Nephron progenitor cell (in vitro differentiated cells): ENCODE measurements at regions not wholly inside any gene's neighbourhood (a gene's known extent, or its start where the extent isn't known, plus 50 kb on each side); places are given as distances from the start of the nearest gene placed in this dataset.
"Not testable (repeated sequence)": the region's sequence is repeated elsewhere in the genome, so short reads cannot be mapped to it uniquely, and the experiment has no call there.

Experiments
- DNase-seq: peaks from one replicate; pipeline ENCODE4 v3.0.0; 2021
- H3K27ac Mint-ChIP-seq: 2 replicates; pipeline ENCODE4 v1.8.0; 2021; ENCODE audit warnings: mild to moderate bottlenecking, moderate library complexity, mixed read lengths
- H3K27me3 Mint-ChIP-seq: 2 replicates; pipeline ENCODE4 v1.8.0; 2021; ENCODE audit warnings: mild to moderate bottlenecking, low read depth, mixed read lengths; ENCODE audit not compliant: poor library complexity
- H3K36me3 Mint-ChIP-seq: 2 replicates; pipeline ENCODE4 v1.8.0; 2021; ENCODE audit warnings: low read depth, mixed read lengths
- H3K4me1 Mint-ChIP-seq: 2 replicates; pipeline ENCODE4 v1.8.0; 2021; ENCODE audit warnings: mixed read lengths
- H3K4me3 Mint-ChIP-seq: 2 replicates; pipeline ENCODE4 v1.8.0; 2021; ENCODE audit warnings: mild to moderate bottlenecking, moderate library complexity, mixed read lengths
- H3K9me3 Mint-ChIP-seq: 2 replicates; pipeline ENCODE4 v1.8.0; 2021; ENCODE audit warnings: mild to moderate bottlenecking, moderate library complexity, mixed read lengths
- TF ChIP-seq, protein P1 (sequence below): fragments of 200-600 bp; sonication (generic); IDR thresholded peaks from 2 replicates; pipeline ENCODE4 v1.5.0; 2021; ENCODE audit warnings: antibody characterized with exemption

DNA sequence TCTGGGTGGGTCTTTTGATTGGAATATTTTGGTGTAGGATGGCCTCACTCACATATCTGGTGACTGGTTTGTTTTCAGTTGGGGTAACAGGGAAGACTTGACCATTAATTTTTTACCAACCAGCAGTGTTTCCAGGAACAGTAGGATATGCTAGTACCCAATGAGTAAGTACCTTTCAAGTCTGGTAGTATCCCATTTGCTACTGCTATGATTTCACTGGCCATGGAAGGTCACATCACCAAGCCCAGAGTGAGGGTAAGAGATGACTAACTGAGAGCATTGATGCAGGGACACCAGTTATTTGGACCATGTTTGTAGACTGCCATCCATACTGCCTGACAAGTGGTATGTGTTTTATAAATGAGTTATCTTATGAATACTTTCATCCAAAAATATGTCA lies 277.7 kb downstream of the MAP2K6 start:
- H3K4me3 Mint-ChIP-seq: no peak overlapping the region
- H3K36me3 Mint-ChIP-seq: no peaks in the 10 kb centered on the region
- no peaks in the 10 kb centered on the region for H3K4me1 Mint-ChIP-seq
- DNase-seq: no peak
- no peak overlapping the region for H3K27ac Mint-ChIP-seq
- TF ChIP-seq, protein P1, sequence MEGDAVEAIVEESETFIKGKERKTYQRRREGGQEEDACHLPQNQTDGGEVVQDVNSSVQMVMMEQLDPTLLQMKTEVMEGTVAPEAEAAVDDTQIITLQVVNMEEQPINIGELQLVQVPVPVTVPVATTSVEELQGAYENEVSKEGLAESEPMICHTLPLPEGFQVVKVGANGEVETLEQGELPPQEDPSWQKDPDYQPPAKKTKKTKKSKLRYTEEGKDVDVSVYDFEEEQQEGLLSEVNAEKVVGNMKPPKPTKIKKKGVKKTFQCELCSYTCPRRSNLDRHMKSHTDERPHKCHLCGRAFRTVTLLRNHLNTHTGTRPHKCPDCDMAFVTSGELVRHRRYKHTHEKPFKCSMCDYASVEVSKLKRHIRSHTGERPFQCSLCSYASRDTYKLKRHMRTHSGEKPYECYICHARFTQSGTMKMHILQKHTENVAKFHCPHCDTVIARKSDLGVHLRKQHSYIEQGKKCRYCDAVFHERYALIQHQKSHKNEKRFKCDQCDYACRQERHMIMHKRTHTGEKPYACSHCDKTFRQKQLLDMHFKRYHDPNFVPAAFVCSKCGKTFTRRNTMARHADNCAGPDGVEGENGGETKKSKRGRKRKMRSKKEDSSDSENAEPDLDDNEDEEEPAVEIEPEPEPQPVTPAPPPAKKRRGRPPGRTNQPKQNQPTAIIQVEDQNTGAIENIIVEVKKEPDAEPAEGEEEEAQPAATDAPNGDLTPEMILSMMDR: no peak
- H3K9me3 Mint-ChIP-seq: peaks cover 12% of the 10 kb centered on the region
- H3K27me3 Mint-ChIP-seq: no peaks in the 10 kb centered on the region

DNA sequence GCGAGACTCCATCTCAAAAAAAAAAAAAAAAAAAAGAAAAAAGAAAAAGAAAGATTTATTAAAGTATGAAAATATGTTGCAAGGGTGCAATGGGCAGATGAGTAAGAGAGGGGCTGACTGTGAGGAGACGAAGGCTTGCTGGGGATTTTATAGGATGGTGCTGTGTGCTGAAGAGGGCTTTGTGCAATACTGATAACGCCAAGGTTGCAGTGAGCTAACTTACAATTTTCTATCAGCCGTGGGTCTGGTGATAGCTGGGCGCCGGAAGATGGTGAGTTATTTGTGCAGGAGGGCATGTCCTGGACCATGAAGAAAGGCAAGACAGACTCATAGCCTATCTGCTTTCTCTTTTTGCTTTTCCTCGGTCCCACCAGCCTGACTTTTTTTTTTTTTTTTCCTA lies 281.1 kb downstream of the MAP2K6 start:
- no peak for DNase-seq
- H3K9me3 Mint-ChIP-seq: peaks cover 40% of the 10 kb centered on the region
- TF ChIP-seq, protein P1: no peak
- H3K27ac Mint-ChIP-seq: no peak overlapping the region
- no peaks in the 10 kb centered on the region for H3K27me3 Mint-ChIP-seq
- peaks cover 7% of the 10 kb centered on the region for H3K36me3 Mint-ChIP-seq
- H3K4me3 Mint-ChIP-seq: no peak overlapping the region
- no peaks in the 10 kb centered on the region for H3K4me1 Mint-ChIP-seq

DNA sequence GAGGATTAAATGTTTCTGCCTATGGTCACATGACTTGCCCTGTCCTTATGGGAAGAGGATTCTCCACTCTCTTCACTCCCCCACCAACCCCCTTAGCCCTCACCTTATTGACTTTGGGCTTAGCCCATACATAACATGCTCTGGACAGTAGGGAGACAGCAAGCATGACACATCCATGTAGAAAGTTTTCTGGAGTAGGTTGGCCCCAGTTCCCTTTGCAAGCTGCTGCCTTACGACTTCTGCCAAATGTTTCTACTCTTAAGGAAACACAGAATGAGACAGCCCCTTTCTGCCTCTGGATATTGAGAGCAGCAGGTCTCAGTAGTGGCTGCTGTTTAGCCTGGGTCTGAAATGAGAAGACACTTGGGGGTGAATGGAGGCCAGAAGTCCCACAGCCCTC lies 282.2 kb downstream of the MAP2K6 start:
- TF ChIP-seq, protein P1: no peak
- Mint-ChIP-seq H3K27ac (no peak overlapping the region), H3K36me3 (peaks cover 7% of the 10 kb centered on the region), H3K9me3 (peaks cover 40% of the 10 kb centered on the region), H3K4me3 (no peak overlapping the region), H3K27me3 (no peaks in the 10 kb centered on the region), H3K4me1 (no peaks in the 10 kb centered on the region)
- no peak for DNase-seq

DNA sequence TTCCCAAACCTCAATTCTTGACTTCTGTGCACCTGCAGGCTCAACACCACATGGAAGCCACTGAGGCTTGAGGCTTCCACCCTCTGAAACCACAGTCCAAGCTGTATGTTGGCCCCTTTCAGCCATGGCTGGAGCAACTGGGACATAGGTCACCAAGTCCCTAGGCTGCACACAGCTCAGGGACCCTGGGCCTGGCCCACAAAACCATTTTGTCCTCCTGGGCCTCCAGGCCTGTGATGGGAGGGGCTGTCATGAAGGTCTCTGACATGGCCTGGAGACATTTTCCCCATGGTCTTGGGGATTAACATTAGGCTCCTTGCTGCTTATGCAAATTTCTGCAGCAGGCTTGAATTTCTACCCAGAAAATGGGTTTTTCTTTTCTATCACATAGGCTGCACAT lies 283.9 kb downstream of the MAP2K6 start:
- H3K27ac Mint-ChIP-seq, DNase-seq, H3K36me3 Mint-ChIP-seq, H3K4me1 Mint-ChIP-seq, H3K27me3 Mint-ChIP-seq, H3K4me3 Mint-ChIP-seq: not testable (repeated sequence)
- H3K9me3 Mint-ChIP-seq: peaks cover 40% of the 10 kb centered on the region

DNA sequence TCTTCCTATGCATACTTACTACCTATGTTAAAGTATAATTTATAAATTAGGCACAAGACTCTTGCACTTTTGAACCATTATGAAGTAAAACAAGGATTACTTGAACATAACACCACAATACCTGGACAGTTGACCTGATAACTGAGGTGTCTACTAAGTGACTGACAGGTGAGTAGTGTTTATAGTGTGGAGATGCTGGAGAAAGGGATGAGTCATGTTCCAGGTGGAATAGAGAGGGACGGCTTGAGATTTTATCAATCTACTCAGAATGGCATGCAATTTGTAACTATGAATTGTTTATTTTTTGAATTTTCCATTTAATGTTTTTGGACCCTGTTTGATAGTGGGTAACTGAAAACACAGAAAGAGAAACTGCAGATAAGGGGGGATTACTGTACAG lies 287.6 kb downstream of the MAP2K6 start:
- no peak for DNase-seq
- H3K9me3 Mint-ChIP-seq: peaks cover 33% of the 10 kb centered on the region
- H3K27me3 Mint-ChIP-seq: peaks cover 2% of the 10 kb centered on the region
- H3K4me3 Mint-ChIP-seq: no peak overlapping the region
- no peak overlapping the region for H3K27ac Mint-ChIP-seq
- peaks cover 7% of the 10 kb centered on the region for H3K36me3 Mint-ChIP-seq
- TF ChIP-seq, protein P1: no peak
- H3K4me1 Mint-ChIP-seq: no peaks in the 10 kb centered on the region

DNA sequence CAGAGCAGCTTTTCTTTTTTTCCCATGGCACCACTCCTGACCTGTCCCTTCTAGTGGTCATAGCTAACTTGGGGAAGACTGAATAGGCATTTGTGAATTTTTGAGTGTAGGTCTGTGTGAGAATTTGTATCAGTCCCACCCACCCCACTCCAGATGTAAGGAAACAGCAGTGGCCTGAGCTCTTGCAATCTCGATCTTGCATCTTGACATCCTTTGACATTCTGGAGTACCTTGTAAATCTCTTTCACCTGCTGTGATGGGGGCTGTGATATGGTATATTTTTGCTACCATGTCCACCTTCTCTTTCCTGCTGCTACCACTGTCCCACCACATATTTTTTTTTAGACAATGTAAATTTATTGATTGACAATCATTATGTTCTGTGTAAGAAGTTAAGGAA lies 289.3 kb downstream of the MAP2K6 start:
- Mint-ChIP-seq H3K27me3 (peaks cover 2% of the 10 kb centered on the region), H3K36me3 (peaks cover 4% of the 10 kb centered on the region), H3K4me3 (no peak overlapping the region), H3K27ac (no peak overlapping the region), H3K4me1 (no peaks in the 10 kb centered on the region), H3K9me3 (peaks cover 16% of the 10 kb centered on the region)
- no peak for DNase-seq
- TF ChIP-seq, protein P1: no peak
